ENCODE measurements at regions not wholly inside any gene's neighbourhood (a gene's known extent, or its start where the extent isn't known, plus 50 kb on each side); places are given as distances from the start of the nearest gene placed in this dataset.

GRCh38 chr4:111937368-111937767 lies 207.9 kb upstream of the FAM241A start:
- no peak overlapping the region for H3K4me2 ChIP-seq (ENCODE audit: low read depth, low read length)
- no peak overlapping the region for H3K4ac ChIP-seq (ENCODE audit: low read depth, low read length)
- no peaks in the 10 kb centered on the region for H3K36me3 ChIP-seq (ENCODE audit: control insufficient read depth, insufficient read depth, low read length)
- H2AK5ac ChIP-seq (ENCODE audit: low read depth, low read length), result no peak overlapping the region
- no peak overlapping the region for H2BK5ac ChIP-seq (ENCODE audit: low read depth, low read length, poor library complexity, severe bottlenecking)
- in situ Hi-C loops (cut with MboI; ENCODE audit: low sequenced_read_pairs), result no loop called here
- dilution Hi-C loops (cut with HindIII; ENCODE audit: low sequenced_read_pairs, unreplicated experiment), result no loop called here
- DNase-seq, result peak; percentile 2
- ChIA-PET POLR2A (ENCODE audit: unreplicated experiment) (no interaction called here), CTCF (interaction anchor here (0.6 kb wide), 1 partner anchor 30 kb away, joined by 3 read pairs; no protein-coding TSS in a partner anchor)
- no peak overlapping the region for H2BK120ac ChIP-seq (ENCODE audit: low read depth, low read length)
- no peaks in the 10 kb centered on the region for H4K20me1 ChIP-seq (ENCODE audit: insufficient read depth, low read length)
- H3K9ac ChIP-seq (ENCODE audit: low read depth, low read length), result no peak overlapping the region
- intact Hi-C loops (cut with micrococcal nuclease), result no loop called here
- H3K27ac ChIP-seq (ENCODE audit: insufficient read depth, low read length), result no peak overlapping the region
- no peak for TF ChIP-seq ELK1 (IDR thresholded peaks at IDR 0.05; ENCODE audit: borderline replicate concordance, low read depth, low read length)
- TF ChIP-seq CTCF (conservative IDR thresholded peaks at IDR 0.05; ENCODE audit: low read depth, low read length), result 0 out of 2 replicates have a peak, but pooled peaks have one; percentile 12
- TF ChIP-seq CEBPB (IDR thresholded peaks at IDR 0.05; ENCODE audit: low read depth, low read length), result peak; percentile 38; the same call in 1 of the 2 replicates
- no peak for TF ChIP-seq MAFK (IDR thresholded peaks at IDR 0.05; ENCODE audit: low read depth, low read length)
- TF ChIP-seq MAZ (IDR thresholded peaks at IDR 0.05; ENCODE audit: borderline replicate concordance, low read depth, low read length), result no peak
- no peak overlapping the region for H4K8ac ChIP-seq (ENCODE audit: low read depth in 2 of 2, low read length in 2 of 2)
- H2BK15ac ChIP-seq (ENCODE audit: low read depth, low read length), result no peak overlapping the region
- ATAC-seq (ENCODE audit: low read depth), result no peak
- H2AK9ac ChIP-seq (replicated peaks; ENCODE audit: low read depth, low read length, poor library complexity), result no peak overlapping the region
- no peaks in the 10 kb centered on the region for H3K4me1 ChIP-seq (ENCODE audit: control insufficient read depth, insufficient read depth, low read length)
- H3K18ac ChIP-seq (ENCODE audit: low read depth, low read length), result no peak overlapping the region
- H2BK20ac ChIP-seq (ENCODE audit: low read depth, low read length), result no peak overlapping the region
- H3K14ac ChIP-seq (replicated peaks; ENCODE audit: low read depth, low read length), result no peak overlapping the region
- H3K9me1 ChIP-seq (ENCODE audit: insufficient read depth, low read length), result no peaks in the 10 kb centered on the region
- H3K27me3 ChIP-seq (ENCODE audit: control insufficient read depth, insufficient read depth, low read length), result no peaks in the 10 kb centered on the region
- no peak overlapping the region for H4K91ac ChIP-seq (ENCODE audit: insufficient read depth, low read depth, low read length)
- H3K4me3 ChIP-seq (ENCODE audit: insufficient read depth, low read depth, low read length), result no peak overlapping the region
- no peaks in the 10 kb centered on the region for H3K9me3 ChIP-seq (ENCODE audit: control insufficient read depth, insufficient read depth, low read length)
- no peak overlapping the region for H4K5ac ChIP-seq (ENCODE audit: low read depth, low read length)
- H2AFZ ChIP-seq (replicated peaks; ENCODE audit: low read length, poor library complexity), result no peak overlapping the region
- no TSS peak for BruUV-seq (replicated peaks)
- no peaks in the 10 kb centered on the region for H3K79me1 ChIP-seq (ENCODE audit: low read depth in 1 of 2, low read length in 2 of 2)
- H3K23ac ChIP-seq (ENCODE audit: low read depth, low read length), result no peak overlapping the region
- no peak overlapping the region for H3K56ac ChIP-seq (ENCODE audit: extremely low read depth, insufficient read depth, low read length)

Data from IMR-90 (cell line).